ENCODE measurements at regions not wholly inside any gene's neighbourhood (a gene's known extent, or its start where the extent isn't known, plus 50 kb on each side); places are given as distances from the start of the nearest gene placed in this dataset.

DNA sequence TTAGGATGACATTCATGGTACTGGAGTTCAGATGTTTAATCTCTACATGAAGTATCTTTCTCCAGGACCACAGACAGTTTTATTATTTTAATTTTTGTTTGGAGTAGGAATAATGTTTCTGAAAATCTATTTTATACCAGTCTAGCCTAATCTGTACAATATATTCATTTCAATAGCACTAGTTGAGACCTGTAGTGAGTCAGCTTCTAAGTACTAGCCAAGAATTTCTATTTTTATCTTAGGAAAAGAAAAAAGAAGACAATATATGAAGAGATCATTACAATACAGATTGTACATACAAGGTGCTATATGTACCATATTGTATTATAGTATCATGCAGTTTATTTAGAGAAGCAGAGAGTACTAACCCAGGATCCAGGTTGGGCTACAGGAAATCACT is 826.9 kb upstream of the PIK3C3 start (continued):
- TF ChIP-seq, protein P1, sequence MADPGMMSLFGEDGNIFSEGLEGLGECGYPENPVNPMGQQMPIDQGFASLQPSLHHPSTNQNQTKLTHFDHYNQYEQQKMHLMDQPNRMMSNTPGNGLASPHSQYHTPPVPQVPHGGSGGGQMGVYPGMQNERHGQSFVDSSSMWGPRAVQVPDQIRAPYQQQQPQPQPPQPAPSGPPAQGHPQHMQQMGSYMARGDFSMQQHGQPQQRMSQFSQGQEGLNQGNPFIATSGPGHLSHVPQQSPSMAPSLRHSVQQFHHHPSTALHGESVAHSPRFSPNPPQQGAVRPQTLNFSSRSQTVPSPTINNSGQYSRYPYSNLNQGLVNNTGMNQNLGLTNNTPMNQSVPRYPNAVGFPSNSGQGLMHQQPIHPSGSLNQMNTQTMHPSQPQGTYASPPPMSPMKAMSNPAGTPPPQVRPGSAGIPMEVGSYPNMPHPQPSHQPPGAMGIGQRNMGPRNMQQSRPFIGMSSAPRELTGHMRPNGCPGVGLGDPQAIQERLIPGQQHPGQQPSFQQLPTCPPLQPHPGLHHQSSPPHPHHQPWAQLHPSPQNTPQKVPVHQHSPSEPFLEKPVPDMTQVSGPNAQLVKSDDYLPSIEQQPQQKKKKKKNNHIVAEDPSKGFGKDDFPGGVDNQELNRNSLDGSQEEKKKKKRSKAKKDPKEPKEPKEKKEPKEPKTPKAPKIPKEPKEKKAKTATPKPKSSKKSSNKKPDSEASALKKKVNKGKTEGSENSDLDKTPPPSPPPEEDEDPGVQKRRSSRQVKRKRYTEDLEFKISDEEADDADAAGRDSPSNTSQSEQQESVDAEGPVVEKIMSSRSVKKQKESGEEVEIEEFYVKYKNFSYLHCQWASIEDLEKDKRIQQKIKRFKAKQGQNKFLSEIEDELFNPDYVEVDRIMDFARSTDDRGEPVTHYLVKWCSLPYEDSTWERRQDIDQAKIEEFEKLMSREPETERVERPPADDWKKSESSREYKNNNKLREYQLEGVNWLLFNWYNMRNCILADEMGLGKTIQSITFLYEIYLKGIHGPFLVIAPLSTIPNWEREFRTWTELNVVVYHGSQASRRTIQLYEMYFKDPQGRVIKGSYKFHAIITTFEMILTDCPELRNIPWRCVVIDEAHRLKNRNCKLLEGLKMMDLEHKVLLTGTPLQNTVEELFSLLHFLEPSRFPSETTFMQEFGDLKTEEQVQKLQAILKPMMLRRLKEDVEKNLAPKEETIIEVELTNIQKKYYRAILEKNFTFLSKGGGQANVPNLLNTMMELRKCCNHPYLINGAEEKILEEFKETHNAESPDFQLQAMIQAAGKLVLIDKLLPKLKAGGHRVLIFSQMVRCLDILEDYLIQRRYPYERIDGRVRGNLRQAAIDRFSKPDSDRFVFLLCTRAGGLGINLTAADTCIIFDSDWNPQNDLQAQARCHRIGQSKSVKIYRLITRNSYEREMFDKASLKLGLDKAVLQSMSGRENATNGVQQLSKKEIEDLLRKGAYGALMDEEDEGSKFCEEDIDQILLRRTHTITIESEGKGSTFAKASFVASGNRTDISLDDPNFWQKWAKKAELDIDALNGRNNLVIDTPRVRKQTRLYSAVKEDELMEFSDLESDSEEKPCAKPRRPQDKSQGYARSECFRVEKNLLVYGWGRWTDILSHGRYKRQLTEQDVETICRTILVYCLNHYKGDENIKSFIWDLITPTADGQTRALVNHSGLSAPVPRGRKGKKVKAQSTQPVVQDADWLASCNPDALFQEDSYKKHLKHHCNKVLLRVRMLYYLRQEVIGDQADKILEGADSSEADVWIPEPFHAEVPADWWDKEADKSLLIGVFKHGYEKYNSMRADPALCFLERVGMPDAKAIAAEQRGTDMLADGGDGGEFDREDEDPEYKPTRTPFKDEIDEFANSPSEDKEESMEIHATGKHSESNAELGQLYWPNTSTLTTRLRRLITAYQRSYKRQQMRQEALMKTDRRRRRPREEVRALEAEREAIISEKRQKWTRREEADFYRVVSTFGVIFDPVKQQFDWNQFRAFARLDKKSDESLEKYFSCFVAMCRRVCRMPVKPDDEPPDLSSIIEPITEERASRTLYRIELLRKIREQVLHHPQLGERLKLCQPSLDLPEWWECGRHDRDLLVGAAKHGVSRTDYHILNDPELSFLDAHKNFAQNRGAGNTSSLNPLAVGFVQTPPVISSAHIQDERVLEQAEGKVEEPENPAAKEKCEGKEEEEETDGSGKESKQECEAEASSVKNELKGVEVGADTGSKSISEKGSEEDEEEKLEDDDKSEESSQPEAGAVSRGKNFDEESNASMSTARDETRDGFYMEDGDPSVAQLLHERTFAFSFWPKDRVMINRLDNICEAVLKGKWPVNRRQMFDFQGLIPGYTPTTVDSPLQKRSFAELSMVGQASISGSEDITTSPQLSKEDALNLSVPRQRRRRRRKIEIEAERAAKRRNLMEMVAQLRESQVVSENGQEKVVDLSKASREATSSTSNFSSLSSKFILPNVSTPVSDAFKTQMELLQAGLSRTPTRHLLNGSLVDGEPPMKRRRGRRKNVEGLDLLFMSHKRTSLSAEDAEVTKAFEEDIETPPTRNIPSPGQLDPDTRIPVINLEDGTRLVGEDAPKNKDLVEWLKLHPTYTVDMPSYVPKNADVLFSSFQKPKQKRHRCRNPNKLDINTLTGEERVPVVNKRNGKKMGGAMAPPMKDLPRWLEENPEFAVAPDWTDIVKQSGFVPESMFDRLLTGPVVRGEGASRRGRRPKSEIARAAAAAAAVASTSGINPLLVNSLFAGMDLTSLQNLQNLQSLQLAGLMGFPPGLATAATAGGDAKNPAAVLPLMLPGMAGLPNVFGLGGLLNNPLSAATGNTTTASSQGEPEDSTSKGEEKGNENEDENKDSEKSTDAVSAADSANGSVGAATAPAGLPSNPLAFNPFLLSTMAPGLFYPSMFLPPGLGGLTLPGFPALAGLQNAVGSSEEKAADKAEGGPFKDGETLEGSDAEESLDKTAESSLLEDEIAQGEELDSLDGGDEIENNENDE (IDR thresholded peaks at IDR 0.05; ENCODE audit: insufficient replicate concordance, low read length), result no peak
- no peak for TF ChIP-seq KDM5A (IDR thresholded peaks at IDR 0.05; ENCODE audit: low read length)
- TF ChIP-seq BACH1 (IDR thresholded peaks at IDR 0.05; ENCODE audit: low read length), result no peak
- no peak for TF ChIP-seq RAD21 (IDR thresholded peaks at IDR 0.05 in 1 of 2, conservative IDR thresholded peaks at IDR 0.05 in 1 of 2; ENCODE audit: low read depth in 2 of 2, low read length in 2 of 2)
- no peak for TF ChIP-seq SAP30 (IDR thresholded peaks at IDR 0.05; ENCODE audit: insufficient read depth, insufficient replicate concordance, low read length)
- no peak for TF ChIP-seq EGR1 (IDR thresholded peaks at IDR 0.05; ENCODE audit: borderline replicate concordance, low read depth, low read length)
- no peak for TF ChIP-seq GABPA (IDR thresholded peaks at IDR 0.05; ENCODE audit: borderline replicate concordance, insufficient read depth, low read length)

Data from H1 (cell line).